ENCODE measurements at regions not wholly inside any gene's neighbourhood (a gene's known extent, or its start where the extent isn't known, plus 50 kb on each side); places are given as distances from the start of the nearest gene placed in this dataset.

DNA sequence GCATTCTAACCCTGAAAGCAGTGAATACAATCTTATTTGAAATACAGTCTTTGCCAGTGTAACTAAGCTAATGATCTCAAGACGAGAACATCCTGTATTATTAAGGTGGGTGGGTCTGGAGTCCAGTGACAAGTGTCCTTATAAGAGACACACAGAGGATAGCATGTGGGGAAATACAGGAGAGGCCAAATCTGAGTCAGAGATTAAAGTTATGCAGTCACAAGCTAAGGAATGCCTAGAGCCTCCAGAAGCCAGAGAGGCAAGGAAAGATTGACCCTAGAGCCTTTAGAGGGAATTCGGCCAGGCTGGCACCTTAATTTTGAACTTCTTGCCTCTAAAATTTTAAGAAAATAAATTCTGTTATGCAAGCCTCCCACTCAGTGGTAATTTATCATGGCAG is 87.5 kb upstream of the HGF start:
- TF ChIP-seq, protein P1, sequence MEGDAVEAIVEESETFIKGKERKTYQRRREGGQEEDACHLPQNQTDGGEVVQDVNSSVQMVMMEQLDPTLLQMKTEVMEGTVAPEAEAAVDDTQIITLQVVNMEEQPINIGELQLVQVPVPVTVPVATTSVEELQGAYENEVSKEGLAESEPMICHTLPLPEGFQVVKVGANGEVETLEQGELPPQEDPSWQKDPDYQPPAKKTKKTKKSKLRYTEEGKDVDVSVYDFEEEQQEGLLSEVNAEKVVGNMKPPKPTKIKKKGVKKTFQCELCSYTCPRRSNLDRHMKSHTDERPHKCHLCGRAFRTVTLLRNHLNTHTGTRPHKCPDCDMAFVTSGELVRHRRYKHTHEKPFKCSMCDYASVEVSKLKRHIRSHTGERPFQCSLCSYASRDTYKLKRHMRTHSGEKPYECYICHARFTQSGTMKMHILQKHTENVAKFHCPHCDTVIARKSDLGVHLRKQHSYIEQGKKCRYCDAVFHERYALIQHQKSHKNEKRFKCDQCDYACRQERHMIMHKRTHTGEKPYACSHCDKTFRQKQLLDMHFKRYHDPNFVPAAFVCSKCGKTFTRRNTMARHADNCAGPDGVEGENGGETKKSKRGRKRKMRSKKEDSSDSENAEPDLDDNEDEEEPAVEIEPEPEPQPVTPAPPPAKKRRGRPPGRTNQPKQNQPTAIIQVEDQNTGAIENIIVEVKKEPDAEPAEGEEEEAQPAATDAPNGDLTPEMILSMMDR (conservative IDR thresholded peaks at IDR 0.05; ENCODE audit: low read depth, low read length), result no peak
- no peak for TF ChIP-seq EZH2 (IDR thresholded peaks at IDR 0.05; ENCODE audit: borderline replicate concordance, low read depth, low read length, poor library complexity, severe bottlenecking)

All from A673 (cell line).